Endothelial cell of umbilical vein (primary cell): ENCODE measurements at regions not wholly inside any gene's neighbourhood (a gene's known extent, or its start where the extent isn't known, plus 50 kb on each side); places are given as distances from the start of the nearest gene placed in this dataset.

Source experiments
- BruUV-seq: library from RNA; stranded (reverse); fragments of 400-500 nt; replicated peaks from 2 replicates; lab custom pipeline; 2021; lab: Mats Ljungman, UMichigan
- CTCF ChIA-PET: fragments of 300-600, 350-600 bp; sonication (Branson Sonifier 250); formaldehyde crosslinking; loops from one replicate; lab custom pipeline; 2021; ENCODE audit warnings: antibody characterized with exemption, inconsistent platforms; lab: Charles Lee
- POLR2A ChIA-PET: fragments of 300-600, 350-600 bp; sonication (Branson Sonifier 250); formaldehyde crosslinking; loops from one replicate; lab custom pipeline; 2021; ENCODE audit warnings: antibody characterized with exemption, inconsistent platforms; lab: Charles Lee
- DNase-seq: peaks from one replicate; pipeline ENCODE4 v3.0.0-alpha.2; 2011; ENCODE audit warnings: low read depth, low spot score
- FAIRE-seq: peaks from 2 replicates; lab custom pipeline; 2011; peaks lifted over from hg19 to GRCh38; lab: Jason Lieb, UNC
- H2AFZ ChIP-seq: 2 replicates; pipeline ENCODE4 v1.6.0; 2012; ENCODE audit warnings: low read depth, low read length, control low read depth, inconsistent platforms
- H3K27ac ChIP-seq: 2 replicates; pipeline ENCODE4 v1.5.1; 2011; ENCODE audit warnings: low read depth, mild to moderate bottlenecking, control low read depth, low read length, moderate library complexity; ENCODE audit not compliant: insufficient read depth
- H3K27me3 ChIP-seq, 2 experiments: 2 replicates each; pipeline versions ENCODE4 v1.6.0 to v1.6.1; 2011; ENCODE audit warnings: low read length in 2 of 2, mixed read lengths in 1 of 2; ENCODE audit not compliant: control insufficient read depth in 2 of 2, insufficient read depth in 2 of 2
- H3K36me3 ChIP-seq, 2 experiments: 2 replicates in 1 of 2; 3 replicates in 1 of 2; pipeline ENCODE4 v1.5.1; 2011; ENCODE audit warnings: low read length in 2 of 2, mild to moderate bottlenecking in 1 of 2, moderate library complexity in 1 of 2; ENCODE audit not compliant: control insufficient read depth in 2 of 2, insufficient read depth in 2 of 2; ENCODE audit errors: extremely low read depth in 1 of 2
- H3K4me1 ChIP-seq: 3 replicates; pipeline ENCODE4 v1.5.1; 2011; ENCODE audit warnings: mild to moderate bottlenecking, low read length; ENCODE audit not compliant: control insufficient read depth, insufficient read depth; ENCODE audit errors: extremely low read depth
- H3K4me2 ChIP-seq: 2 replicates; pipeline ENCODE4 v1.6.1; 2011; ENCODE audit warnings: low read length, control low read depth, mixed read lengths; ENCODE audit not compliant: insufficient read depth
- H3K4me3 ChIP-seq, 3 experiments: fragments of 200-600 bp in 1 of 3; sonication (generic), shearing (Covaris generic) in 1 of 3; replicated peaks in 1 of 3; 2 replicates each; pipeline ENCODE4 v1.5.1; 2011 to 2016; ENCODE audit warnings: control low read depth in 3 of 3, low read length in 3 of 3, mild to moderate bottlenecking in 2 of 3, inconsistent platforms in 1 of 3, low read depth in 1 of 3, moderate library complexity in 1 of 3; ENCODE audit not compliant: insufficient read depth in 1 of 3
- H3K79me2 ChIP-seq: 2 replicates; pipeline ENCODE4 v1.6.0; 2012; ENCODE audit warnings: low read length, inconsistent platforms; ENCODE audit not compliant: control insufficient read depth, insufficient read depth
- H3K9ac ChIP-seq: replicated peaks from 2 replicates; pipeline ENCODE3; 2011; ENCODE audit warnings: low read length, control low read depth; ENCODE audit not compliant: insufficient read depth; ENCODE audit errors: extremely low read depth
- H3K9me1 ChIP-seq: replicated peaks from 3 replicates; pipeline ENCODE4 v1.6.0; 2011; ENCODE audit warnings: mild to moderate bottlenecking, low read length; ENCODE audit not compliant: control insufficient read depth, insufficient read depth; ENCODE audit errors: extremely low read depth
- H3K9me3 ChIP-seq: replicated peaks from 2 replicates; pipeline ENCODE4 v1.5.1; 2012; ENCODE audit warnings: low read length, inconsistent platforms; ENCODE audit not compliant: control insufficient read depth, insufficient read depth
- H4K20me1 ChIP-seq: replicated peaks from 2 replicates; pipeline ENCODE3; 2011; ENCODE audit warnings: mild to moderate bottlenecking, low read length; ENCODE audit not compliant: control insufficient read depth, insufficient read depth; ENCODE audit errors: extremely low read depth
- CTCF ChIP-seq, 2 donors: IDR thresholded peaks; 1 replicate in 1 of 2; 2 replicates in 1 of 2; pipeline ENCODE4 v1.5.1; 2011; ENCODE audit warnings: low read length in 2 of 2, mild to moderate bottlenecking in 2 of 2, moderate library complexity in 2 of 2, control low read depth in 1 of 2, inconsistent platforms in 1 of 2, low read depth in 1 of 2; ENCODE audit not compliant: insufficient read depth in 1 of 2; ENCODE audit errors: extremely low read depth in 1 of 2
- EZH2 ChIP-seq: IDR thresholded peaks from 2 replicates; pipeline ENCODE4 v1.6.1; 2012; ENCODE audit warnings: borderline replicate concordance, low read depth, mild to moderate bottlenecking, moderate library complexity, low read length, inconsistent platforms; ENCODE audit not compliant: severe bottlenecking
- FOS ChIP-seq: IDR thresholded peaks from 2 replicates; pipeline ENCODE4 v1.6.1; 2011; ENCODE audit warnings: mild to moderate bottlenecking, low read length, moderate library complexity, borderline replicate concordance; ENCODE audit not compliant: insufficient read depth
- GATA2 ChIP-seq: IDR thresholded peaks from 2 replicates; pipeline ENCODE4 v1.7.0; 2011; ENCODE audit warnings: low read depth, mild to moderate bottlenecking, moderate library complexity, mixed read lengths, low read length; ENCODE audit not compliant: insufficient read length, insufficient read depth
- JUN ChIP-seq: IDR thresholded peaks from 2 replicates; pipeline ENCODE4 v1.6.1; 2011; ENCODE audit warnings: borderline replicate concordance, low read depth; ENCODE audit not compliant: insufficient read length, insufficient read depth
- MYC ChIP-seq: IDR thresholded peaks from one replicate; pipeline ENCODE4 v1.6.1; 2011; ENCODE audit warnings: mild to moderate bottlenecking, low read depth, low read length
- POLR2A ChIP-seq: IDR thresholded peaks from 2 replicates; pipeline ENCODE4 v1.6.1; 2012; ENCODE audit warnings: low read depth, mild to moderate bottlenecking, control low read depth, low read length
- POLR2AphosphoS5 ChIP-seq: IDR thresholded peaks from 2 replicates; pipeline ENCODE4 v1.6.1; 2012; ENCODE audit warnings: low read depth, mild to moderate bottlenecking, control low read depth, low read length, moderate library complexity; ENCODE audit not compliant: insufficient read depth
- dilution Hi-C: fragments of 300-500 bp; cut with MboI; formaldehyde crosslinking; loops from one replicate; pipeline ENCODE4 v1.15.0; 2019; ENCODE audit warnings: low sequenced_read_pairs; ENCODE audit not compliant: extremely low pct_ligation_motif_present
- intact Hi-C: fragments of 100-400 bp; cut with micrococcal nuclease; formaldehyde crosslinking; loops from one replicate; pipeline ENCODE4 v1.10.0; 2022
- TF ChIP-seq, protein P1 (sequence below): IDR thresholded peaks from 2 replicates; pipeline ENCODE4 v1.6.1; 2011; ENCODE audit not compliant: insufficient read depth, insufficient read length

GRCh38 chr12:13695781-13696180 lies 285.6 kb downstream of the GRIN2B start:
- ChIA-PET CTCF (no interaction called here), POLR2A (no interaction called here)
- H3K36me3 ChIP-seq, result no peaks in the 10 kb centered on the region
- H3K27ac ChIP-seq, result no peak overlapping the region
- FAIRE-seq (no peak), DNase-seq (no peak)
- no peaks in the 10 kb centered on the region for H3K4me1 ChIP-seq
- no peaks in the 10 kb centered on the region for H3K27me3 ChIP-seq
- H3K79me2 ChIP-seq, result no peaks in the 10 kb centered on the region
- H4K20me1 ChIP-seq, result no peaks in the 10 kb centered on the region
- no peaks in the 10 kb centered on the region for H3K9me1 ChIP-seq
- dilution Hi-C loops, result no loop called here
- BruUV-seq, result no TSS peak
- no peaks in the 10 kb centered on the region for H3K9me3 ChIP-seq
- no peak overlapping the region for H3K9ac ChIP-seq
- no peak overlapping the region for H3K4me3 ChIP-seq
- intact Hi-C loops, result no loop called here
- TF ChIP-seq POLR2A (no peak), POLR2AphosphoS5 (no peak), EZH2 (no peak), MYC (no peak), FOS (no peak), JUN (no peak), GATA2 (no peak), CTCF (IDR thresholded peaks at IDR 0.05; ENCODE audit: extremely low read depth in 1 of 2, insufficient read depth in 1 of 2, low read depth in 1 of 2, low read length in 2 of 2) (no peak)
- TF ChIP-seq, protein P1, sequence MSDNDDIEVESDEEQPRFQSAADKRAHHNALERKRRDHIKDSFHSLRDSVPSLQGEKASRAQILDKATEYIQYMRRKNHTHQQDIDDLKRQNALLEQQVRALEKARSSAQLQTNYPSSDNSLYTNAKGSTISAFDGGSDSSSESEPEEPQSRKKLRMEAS, result no peak
- no peak overlapping the region for H3K4me2 ChIP-seq
- no peak overlapping the region for H2AFZ ChIP-seq
